ENCODE measurements at regions not wholly inside any gene's neighbourhood (a gene's known extent, or its start where the extent isn't known, plus 50 kb on each side); places are given as distances from the start of the nearest gene placed in this dataset.
"Not testable (repeated sequence)": the region's sequence is repeated elsewhere in the genome, so short reads cannot be mapped to it uniquely, and the experiment has no call there.

DNA sequence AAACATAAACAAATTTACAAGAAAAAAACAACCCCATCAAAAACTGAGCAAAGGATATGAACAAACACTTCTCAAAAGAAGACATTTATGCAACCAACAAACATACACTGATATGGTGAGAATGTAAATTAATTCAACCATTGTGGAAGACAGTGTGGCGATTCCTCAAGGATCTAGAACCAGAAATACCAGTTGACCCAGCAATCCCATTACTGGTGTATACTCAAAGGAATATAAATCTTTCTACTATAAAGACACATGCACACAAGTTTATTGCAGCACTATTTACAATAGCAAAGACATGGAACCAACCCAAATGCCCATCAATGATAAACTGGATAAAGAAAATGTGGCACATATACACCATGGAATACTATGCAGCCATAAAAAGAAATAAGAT is 92.3 kb upstream of the GUCY1A1 start:
- H3K36me3 Mint-ChIP-seq, DNase-seq, H3K9me3 Mint-ChIP-seq, H3K27ac Mint-ChIP-seq, H3K4me1 Mint-ChIP-seq, H3K27me3 Mint-ChIP-seq, H3K4me3 Mint-ChIP-seq, CTCF ChIA-PET: not testable (repeated sequence)

DNA sequence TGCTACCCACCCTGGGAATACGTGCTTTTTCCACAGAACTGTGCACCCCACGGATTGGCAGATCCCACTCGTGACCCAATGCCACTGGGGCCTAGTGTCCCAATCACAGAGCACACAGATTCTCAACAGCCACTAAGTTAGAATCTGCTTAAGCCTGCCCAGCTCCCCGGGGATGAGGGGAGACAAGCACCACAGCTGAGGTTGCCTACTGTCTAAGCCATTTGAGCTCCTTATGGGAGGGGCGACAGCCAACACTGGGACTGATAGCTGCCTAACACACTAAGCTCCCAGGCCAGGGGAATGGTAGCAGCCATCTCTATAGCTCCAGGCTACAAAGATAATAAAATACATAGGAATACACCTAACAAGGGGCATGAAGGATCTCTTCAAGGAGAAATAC is 93.5 kb upstream of the GUCY1A1 start:
- Mint-ChIP-seq H3K4me3 (no peak overlapping the region), H3K36me3 (no peaks in the 10 kb centered on the region), H3K9me3 (no peaks in the 10 kb centered on the region)

DNA sequence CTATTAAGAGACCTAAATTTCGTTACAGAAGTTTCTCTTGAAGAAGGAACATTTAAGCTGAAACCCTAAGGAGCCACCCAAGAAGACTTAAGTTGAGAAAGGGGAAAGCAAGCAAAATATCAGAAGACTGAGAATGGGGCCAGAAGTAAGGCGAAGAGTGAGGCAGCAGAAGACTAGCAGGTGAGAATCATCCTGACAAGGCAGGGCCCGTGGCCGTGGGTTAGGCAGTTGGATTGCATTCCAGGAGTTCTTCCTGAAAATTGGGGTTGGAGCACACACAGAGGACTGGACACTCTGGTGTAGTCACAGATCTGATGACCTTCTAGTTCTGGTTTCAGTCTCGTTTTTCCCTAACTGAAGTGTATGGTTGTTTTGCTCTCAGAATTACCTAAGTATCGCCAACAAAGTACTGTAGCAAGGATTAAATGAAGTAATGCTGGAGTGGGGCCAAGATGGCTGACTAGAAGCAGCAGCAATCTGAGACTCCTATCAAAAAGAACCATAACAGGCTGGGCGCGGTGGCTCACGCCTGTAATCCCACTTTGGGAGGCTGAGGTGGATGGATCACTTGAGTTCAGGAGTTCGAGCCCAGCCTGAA is 94.4 kb upstream of the GUCY1A1 start:
- no peaks in the 10 kb centered on the region for H3K27me3 Mint-ChIP-seq
- H3K36me3 Mint-ChIP-seq = no peaks in the 10 kb centered on the region
- no peak overlapping the region for H3K27ac Mint-ChIP-seq
- no peak for DNase-seq
- CTCF ChIA-PET = no interaction called here
- no peak overlapping the region for H3K4me3 Mint-ChIP-seq
- no peaks in the 10 kb centered on the region for H3K9me3 Mint-ChIP-seq
- no peaks in the 10 kb centered on the region for H3K4me1 Mint-ChIP-seq

More for the DNA sequence above, 93.5 kb upstream of the GUCY1A1 start:
- H3K27me3 Mint-ChIP-seq = no peaks in the 10 kb centered on the region
- no peak overlapping the region for H3K27ac Mint-ChIP-seq
- CTCF ChIA-PET = no interaction called here
- DNase-seq = no peak
- no peaks in the 10 kb centered on the region for H3K4me1 Mint-ChIP-seq

DNA sequence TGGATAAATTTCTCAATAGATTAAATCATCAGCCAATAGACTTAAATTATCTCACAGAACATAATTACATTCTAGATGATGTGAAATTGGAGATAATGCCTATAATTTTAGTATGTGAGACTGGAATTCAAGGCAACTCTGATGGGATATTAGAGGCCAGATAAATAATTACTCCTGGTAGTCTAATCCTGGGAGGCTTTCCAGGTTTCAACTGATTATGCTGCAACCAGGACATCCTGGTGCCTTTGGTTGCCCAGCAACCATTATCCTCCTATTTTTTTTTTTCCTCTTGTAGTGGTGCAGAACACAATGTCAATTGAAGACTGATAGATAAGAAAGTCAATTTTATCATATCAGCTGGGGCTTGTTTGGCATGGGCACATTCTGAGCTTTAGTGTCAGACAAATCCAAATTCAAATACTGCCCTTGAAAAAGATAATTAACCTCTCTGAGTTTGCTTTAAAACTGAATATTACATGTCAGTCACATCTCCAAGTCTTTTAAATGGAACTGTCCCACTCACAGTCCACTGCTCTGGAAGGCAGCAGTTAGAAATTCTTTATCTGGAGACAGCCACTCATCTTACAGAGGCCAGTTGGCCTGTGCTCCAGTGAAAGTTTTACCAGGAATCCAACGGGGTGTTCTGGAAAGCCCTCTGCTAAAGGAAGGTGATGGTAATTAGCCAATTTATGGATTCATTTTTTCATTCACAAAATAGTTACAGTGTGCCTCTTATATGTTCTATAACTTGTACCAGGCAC is 95.3 kb upstream of the GUCY1A1 start:
- Mint-ChIP-seq H3K9me3 (no peaks in the 10 kb centered on the region), H3K36me3 (no peaks in the 10 kb centered on the region), H3K4me1 (no peaks in the 10 kb centered on the region), H3K27ac (no peak overlapping the region), H3K27me3 (no peaks in the 10 kb centered on the region), H3K4me3 (no peak overlapping the region)
- no peak for DNase-seq
- CTCF ChIA-PET = no interaction called here

- DNase-seq = no peak
- CTCF ChIA-PET = no interaction called here
- Mint-ChIP-seq H3K27ac (no peak overlapping the region), H3K4me1 (no peaks in the 10 kb centered on the region), H3K27me3 (no peaks in the 10 kb centered on the region), H3K36me3 (no peaks in the 10 kb centered on the region), H3K9me3 (no peaks in the 10 kb centered on the region), H3K4me3 (no peak overlapping the region)
Measured at GRCh38 chr4:155570661-155571060, 96.0 kb upstream of the GUCY1A1 start.

- DNase-seq = no peak
- Mint-ChIP-seq H3K27ac (no peak overlapping the region), H3K4me3 (no peak overlapping the region), H3K36me3 (no peaks in the 10 kb centered on the region), H3K9me3 (no peaks in the 10 kb centered on the region), H3K27me3 (no peaks in the 10 kb centered on the region), H3K4me1 (no peaks in the 10 kb centered on the region)
- CTCF ChIA-PET = no interaction called here
Measured at GRCh38 chr4:155569960-155570515, 96.6 kb upstream of the GUCY1A1 start.

DNA sequence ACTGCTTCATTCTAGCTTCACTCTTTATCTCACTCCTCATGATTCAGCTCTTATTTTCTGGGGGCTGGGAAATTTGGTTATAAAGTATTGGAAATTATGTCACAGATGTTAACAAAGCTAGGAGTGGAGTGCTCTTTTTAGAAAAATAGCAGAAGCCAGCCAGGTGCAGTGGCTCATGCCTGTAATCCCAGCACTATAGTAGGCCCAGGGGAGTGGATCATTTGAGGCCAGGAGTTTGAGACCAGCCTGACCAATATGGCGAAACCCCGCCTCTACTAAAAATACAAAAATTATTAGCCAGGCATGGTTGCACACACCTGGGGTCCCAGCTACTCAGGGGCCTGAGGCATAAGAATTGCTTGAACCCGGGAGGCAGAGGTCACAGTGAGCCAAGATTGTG is 97.2 kb upstream of the GUCY1A1 start:
- Mint-ChIP-seq H3K36me3 (no peaks in the 10 kb centered on the region), H3K4me1 (no peaks in the 10 kb centered on the region), H3K27me3 (no peaks in the 10 kb centered on the region), H3K9me3 (no peaks in the 10 kb centered on the region), H3K4me3 (no peak overlapping the region), H3K27ac (no peak overlapping the region)
- no peak for DNase-seq
- CTCF ChIA-PET = no interaction called here

DNA sequence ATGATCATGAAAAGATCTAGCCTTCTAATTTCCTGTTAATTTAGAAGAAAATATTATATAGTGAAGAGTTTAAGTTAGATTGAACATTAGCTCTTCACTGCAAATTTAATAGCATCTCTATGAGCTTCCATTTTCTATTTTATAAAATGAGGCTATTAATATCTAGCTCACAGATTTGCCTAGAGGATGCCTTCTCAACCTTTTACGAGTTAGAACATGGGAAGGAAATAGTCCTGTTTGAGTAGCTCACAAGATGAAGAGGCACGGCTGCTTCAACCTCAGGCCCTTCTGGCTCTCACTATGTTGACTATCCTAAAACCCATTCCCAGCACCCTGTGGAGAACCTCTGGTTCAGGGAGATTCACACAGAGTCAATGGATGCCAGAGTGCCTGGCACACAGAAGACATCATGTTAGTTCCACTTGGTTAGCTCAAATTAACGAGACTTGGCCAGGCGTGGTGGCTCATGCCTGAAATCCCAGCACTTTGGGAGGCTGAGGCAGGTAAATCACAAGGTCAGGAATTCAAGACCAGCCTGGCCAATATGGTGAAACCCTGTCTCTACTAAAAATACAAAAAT is 97.9 kb upstream of the GUCY1A1 start:
- Mint-ChIP-seq H3K27me3 (no peaks in the 10 kb centered on the region), H3K4me3 (no peak overlapping the region), H3K9me3 (no peaks in the 10 kb centered on the region), H3K4me1 (no peaks in the 10 kb centered on the region), H3K36me3 (no peaks in the 10 kb centered on the region), H3K27ac (no peak overlapping the region)
- CTCF ChIA-PET = no interaction called here
- no peak for DNase-seq

DNA sequence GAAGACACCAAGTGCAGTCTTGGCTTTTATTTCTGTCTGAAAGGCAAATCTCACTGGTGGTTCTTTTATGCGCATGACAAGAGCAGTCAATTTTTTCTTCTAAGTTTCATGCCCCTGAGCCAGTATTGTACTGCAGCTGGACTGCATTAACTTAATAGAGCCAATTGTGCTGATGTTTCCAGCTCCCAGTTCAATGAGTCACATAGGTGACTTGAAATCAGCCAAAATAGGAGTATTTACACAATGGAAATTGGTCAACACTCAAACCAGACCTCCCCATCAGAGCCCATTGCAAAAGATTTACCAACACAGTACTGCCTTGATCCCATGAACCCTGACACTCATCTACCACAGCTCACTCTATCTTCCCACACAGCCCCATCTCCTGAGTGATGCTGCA is 100.3 kb upstream of the GUCY1A1 start:
- Mint-ChIP-seq H3K27ac (no peak overlapping the region), H3K9me3 (no peaks in the 10 kb centered on the region), H3K4me3 (no peak overlapping the region), H3K4me1 (no peaks in the 10 kb centered on the region), H3K36me3 (no peaks in the 10 kb centered on the region), H3K27me3 (no peaks in the 10 kb centered on the region)
- no peak for DNase-seq
- CTCF ChIA-PET = no interaction called here

- no peaks in the 10 kb centered on the region for H3K9me3 Mint-ChIP-seq
- H3K27ac Mint-ChIP-seq = no peak overlapping the region
- no peak for DNase-seq
- no peaks in the 10 kb centered on the region for H3K4me1 Mint-ChIP-seq
- H3K27me3 Mint-ChIP-seq = no peaks in the 10 kb centered on the region
- H3K4me3 Mint-ChIP-seq = no peak overlapping the region
- CTCF ChIA-PET = no interaction called here
- no peaks in the 10 kb centered on the region for H3K36me3 Mint-ChIP-seq
Measured at GRCh38 chr4:155565776-155566175, 100.9 kb upstream of the GUCY1A1 start.

- Mint-ChIP-seq H3K27me3 (no peaks in the 10 kb centered on the region), H3K4me1 (no peaks in the 10 kb centered on the region), H3K27ac (no peak overlapping the region), H3K9me3 (no peaks in the 10 kb centered on the region), H3K36me3 (no peaks in the 10 kb centered on the region), H3K4me3 (no peak overlapping the region)
- CTCF ChIA-PET = no interaction called here
- no peak for DNase-seq
Measured at GRCh38 chr4:155565330-155565729, 101.3 kb upstream of the GUCY1A1 start.

- no peaks in the 10 kb centered on the region for H3K9me3 Mint-ChIP-seq
- DNase-seq = no peak
- H3K27ac Mint-ChIP-seq = no peak overlapping the region
- CTCF ChIA-PET = interaction anchor here (0.6 kb wide), 1 partner anchor 122 kb away, joined by 3 read pairs; no protein-coding TSS in a partner anchor
- no peaks in the 10 kb centered on the region for H3K36me3 Mint-ChIP-seq
- no peak overlapping the region for H3K4me3 Mint-ChIP-seq
- no peaks in the 10 kb centered on the region for H3K4me1 Mint-ChIP-seq
- H3K27me3 Mint-ChIP-seq = no peaks in the 10 kb centered on the region
Measured at GRCh38 chr4:155564880-155565279, 101.8 kb upstream of the GUCY1A1 start.

DNA sequence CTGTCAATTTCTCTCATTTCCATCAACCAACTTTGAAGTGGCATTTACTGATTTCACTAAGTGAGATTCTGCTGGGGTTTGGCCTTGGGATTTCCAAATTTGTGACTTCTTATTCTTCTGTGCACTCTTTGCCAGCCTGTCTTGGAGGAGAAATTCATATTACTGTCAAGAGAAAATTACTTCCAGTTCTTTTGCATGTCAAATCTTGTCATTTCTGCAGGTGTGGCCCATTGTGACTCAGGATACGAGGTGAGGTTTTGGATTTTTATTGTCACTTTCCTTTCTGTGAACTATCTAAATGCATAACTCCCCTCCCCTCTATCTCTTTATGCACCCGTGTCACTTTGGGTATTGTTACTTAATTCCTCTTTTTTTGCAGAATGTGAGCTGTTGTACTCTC is 102.6 kb upstream of the GUCY1A1 start:
- no peak for DNase-seq
- Mint-ChIP-seq H3K27me3 (no peaks in the 10 kb centered on the region), H3K9me3 (no peaks in the 10 kb centered on the region), H3K4me1 (no peaks in the 10 kb centered on the region), H3K4me3 (no peak overlapping the region), H3K27ac (no peak overlapping the region), H3K36me3 (no peaks in the 10 kb centered on the region)
- CTCF ChIA-PET = interaction anchor here (0.6 kb wide), 1 partner anchor 121 kb away, joined by 3 read pairs; no protein-coding TSS in a partner anchor

DNA sequence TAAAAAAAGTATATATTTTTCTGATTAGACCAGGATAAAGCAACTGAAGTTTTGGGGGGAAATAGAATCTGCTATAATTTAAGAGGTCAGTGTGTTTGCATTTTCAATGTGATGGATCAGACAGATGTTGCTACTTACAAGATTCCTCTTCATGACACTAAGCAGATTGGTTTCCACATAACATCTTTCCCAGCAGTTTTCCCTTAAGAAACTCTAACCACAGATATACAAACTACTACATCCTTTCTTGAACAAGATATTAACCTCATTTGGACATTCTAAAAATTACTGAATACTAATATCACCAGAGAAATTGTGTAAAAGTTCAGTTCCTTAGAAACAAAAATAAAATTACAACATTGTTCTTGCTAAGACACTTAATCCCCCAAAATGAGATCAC is 106.7 kb upstream of the GUCY1A1 start:
- H3K4me3 Mint-ChIP-seq = no peak overlapping the region
- no peaks in the 10 kb centered on the region for H3K4me1 Mint-ChIP-seq
- DNase-seq = no peak
- no peaks in the 10 kb centered on the region for H3K9me3 Mint-ChIP-seq
- CTCF ChIA-PET = no interaction called here
- H3K27ac Mint-ChIP-seq = no peak overlapping the region
- H3K36me3 Mint-ChIP-seq = no peaks in the 10 kb centered on the region
- H3K27me3 Mint-ChIP-seq = no peaks in the 10 kb centered on the region

DNA sequence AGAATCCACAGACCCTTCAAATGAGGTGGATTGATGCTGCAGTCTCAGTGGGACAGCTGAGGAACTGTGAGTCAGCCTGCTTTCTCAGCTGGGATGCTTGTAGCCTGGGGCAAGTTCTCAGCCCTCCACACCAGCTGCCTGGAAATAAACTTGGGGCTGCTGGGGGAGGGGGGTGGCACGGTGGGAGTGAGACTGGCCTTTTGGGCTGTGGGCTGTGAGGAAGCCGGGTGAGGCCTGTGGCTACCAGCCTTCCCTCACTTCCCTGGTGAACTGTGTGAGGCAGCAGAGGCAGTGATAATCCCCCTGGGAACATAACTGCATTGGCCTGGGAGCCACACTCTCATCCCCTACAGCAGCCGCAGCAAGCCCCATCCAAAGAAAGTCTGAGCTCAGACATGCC is 114.5 kb upstream of the GUCY1A1 start:
- Mint-ChIP-seq H3K36me3 (no peaks in the 10 kb centered on the region), H3K4me3 (no peak overlapping the region), H3K27ac (no peak overlapping the region), H3K27me3 (no peaks in the 10 kb centered on the region), H3K4me1 (no peaks in the 10 kb centered on the region), H3K9me3 (no peaks in the 10 kb centered on the region)
- DNase-seq = no peak
- CTCF ChIA-PET = no interaction called here

Measured in activated naive CD4-positive, alpha-beta T cell treated with anti-CD3 and anti-CD28 coated beads, Interleukin-2, amount 10 ng/mL, durations not matched to agents 7 days and 5 days (primary cell).